OCI-LY3 (cell line): ENCODE measurements at regions not wholly inside any gene's neighbourhood (a gene's known extent, or its start where the extent isn't known, plus 50 kb on each side); places are given as distances from the start of the nearest gene placed in this dataset.

Experiments used
- H2AFZ ChIP-seq: fragments of 200-600, 300-600 bp; shearing (Covaris generic); 2 replicates; pipeline ENCODE4 v1.6.0; 2014; ENCODE audit warnings: antibody characterized with exemption, low read depth, low read length
- H3K27ac ChIP-seq: fragments of 200-600, 300-600 bp; sonication (generic); 2 replicates; pipeline ENCODE4 v1.5.1; 2014; ENCODE audit warnings: mild to moderate bottlenecking, low read length, moderate library complexity, mixed read lengths
- H3K27me3 ChIP-seq: fragments of 200-600, 300-600 bp; sonication (generic); 2 replicates; pipeline ENCODE4 v1.6.1; 2014; ENCODE audit warnings: low read depth, low read length, mixed read lengths
- H3K36me3 ChIP-seq: fragments of 200-600, 300-600 bp; sonication (generic); replicated peaks from 2 replicates; pipeline ENCODE3; 2014; ENCODE audit warnings: low read depth, low read length, mixed read lengths
- H3K4me1 ChIP-seq: fragments of 300-600, 200-600 bp; sonication (generic); 2 replicates; pipeline ENCODE4 v1.6.1; 2014; ENCODE audit warnings: low read length, mixed read lengths
- H3K4me2 ChIP-seq: fragments of 200-600, 300-600 bp; sonication (generic); 2 replicates; pipeline ENCODE4 v1.6.1; 2014; ENCODE audit warnings: low read length, mixed read lengths
- H3K4me3 ChIP-seq: fragments of 300-600, 200-600 bp; sonication (generic); 2 replicates; pipeline ENCODE4 v1.5.1; 2014; ENCODE audit warnings: antibody characterized with exemption, mild to moderate bottlenecking, low read length, moderate library complexity
- H3K79me2 ChIP-seq: fragments of 300-600, 200-600 bp; shearing (Covaris generic); 2 replicates; pipeline ENCODE4 v1.6.1; 2014; ENCODE audit warnings: mild to moderate bottlenecking, low read length, mixed read lengths
- H3K9ac ChIP-seq: fragments of 300-600, 200-600 bp; shearing (Covaris generic); 2 replicates; pipeline ENCODE4 v1.6.0; 2014; ENCODE audit warnings: mild to moderate bottlenecking, low read length, moderate library complexity
- H3K9me3 ChIP-seq: fragments of 200-600, 300-600 bp; shearing (Covaris generic); 2 replicates; pipeline ENCODE4 v1.6.1; 2014; ENCODE audit warnings: low read length, mixed read lengths; ENCODE audit not compliant: insufficient read depth
- H4K20me1 ChIP-seq: fragments of 200-600, 300-600 bp; sonication (generic); 2 replicates; pipeline ENCODE4 v1.6.1; 2016; ENCODE audit warnings: low read length, mixed read lengths; ENCODE audit not compliant: insufficient read depth
- EZH2phosphoT487 ChIP-seq: fragments of 200-600 bp; shearing (Covaris generic); IDR thresholded peaks from 2 replicates; pipeline ENCODE4 v1.6.1; 2018; ENCODE audit warnings: antibody characterized with exemption, mixed run types, low read depth
- TF ChIP-seq, protein P1 (sequence below): fragments of 200-600, 300-600 bp; sonication (generic); IDR thresholded peaks from 2 replicates; pipeline ENCODE4 v1.5.1; 2014; ENCODE audit warnings: antibody characterized with exemption, low read length, low read depth

DNA sequence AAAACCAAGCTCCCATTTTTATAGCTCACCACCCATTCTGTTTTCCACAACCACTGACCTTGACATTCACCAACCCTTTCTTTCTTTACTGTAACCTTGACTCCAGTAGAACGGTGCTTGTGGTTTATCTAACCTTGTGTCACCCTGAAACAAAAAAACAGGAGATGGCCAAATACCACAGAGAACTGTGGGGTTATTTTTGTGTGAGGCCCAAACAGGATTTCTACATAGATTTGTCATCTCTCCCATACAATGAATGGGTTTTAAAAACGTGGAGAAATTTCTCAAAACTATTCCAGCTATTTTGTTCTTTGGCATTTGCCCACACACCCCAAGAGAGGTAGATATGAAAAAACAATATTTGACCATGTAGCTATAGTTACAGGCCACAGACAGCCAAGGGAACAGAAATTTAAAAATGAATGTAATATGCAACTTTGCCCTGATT lies 231.3 kb upstream of the TANK start:
- Histone ChIP-seq H3K27me3 (no peaks in the 10 kb centered on the region), H3K27ac (no peak overlapping the region), H4K20me1 (no peaks in the 10 kb centered on the region), H3K9ac (no peak overlapping the region), H3K4me2 (no peak overlapping the region), H3K36me3 (no peaks in the 10 kb centered on the region), H3K4me1 (no peaks in the 10 kb centered on the region), H2AFZ (no peak overlapping the region), H3K4me3 (no peak overlapping the region), H3K79me2 (no peaks in the 10 kb centered on the region), H3K9me3 (no peaks in the 10 kb centered on the region)
- TF ChIP-seq EZH2phosphoT487: no peak
- TF ChIP-seq, protein P1, sequence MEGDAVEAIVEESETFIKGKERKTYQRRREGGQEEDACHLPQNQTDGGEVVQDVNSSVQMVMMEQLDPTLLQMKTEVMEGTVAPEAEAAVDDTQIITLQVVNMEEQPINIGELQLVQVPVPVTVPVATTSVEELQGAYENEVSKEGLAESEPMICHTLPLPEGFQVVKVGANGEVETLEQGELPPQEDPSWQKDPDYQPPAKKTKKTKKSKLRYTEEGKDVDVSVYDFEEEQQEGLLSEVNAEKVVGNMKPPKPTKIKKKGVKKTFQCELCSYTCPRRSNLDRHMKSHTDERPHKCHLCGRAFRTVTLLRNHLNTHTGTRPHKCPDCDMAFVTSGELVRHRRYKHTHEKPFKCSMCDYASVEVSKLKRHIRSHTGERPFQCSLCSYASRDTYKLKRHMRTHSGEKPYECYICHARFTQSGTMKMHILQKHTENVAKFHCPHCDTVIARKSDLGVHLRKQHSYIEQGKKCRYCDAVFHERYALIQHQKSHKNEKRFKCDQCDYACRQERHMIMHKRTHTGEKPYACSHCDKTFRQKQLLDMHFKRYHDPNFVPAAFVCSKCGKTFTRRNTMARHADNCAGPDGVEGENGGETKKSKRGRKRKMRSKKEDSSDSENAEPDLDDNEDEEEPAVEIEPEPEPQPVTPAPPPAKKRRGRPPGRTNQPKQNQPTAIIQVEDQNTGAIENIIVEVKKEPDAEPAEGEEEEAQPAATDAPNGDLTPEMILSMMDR: no peak

GRCh38 chr2:160931531-160931930 lies 228.7 kb upstream of the TANK start:
- no peaks in the 10 kb centered on the region for H3K79me2 ChIP-seq
- H3K36me3 ChIP-seq: no peaks in the 10 kb centered on the region
- no peak overlapping the region for H3K4me3 ChIP-seq
- no peaks in the 10 kb centered on the region for H3K4me1 ChIP-seq
- no peaks in the 10 kb centered on the region for H3K27me3 ChIP-seq
- TF ChIP-seq, protein P1: no peak
- TF ChIP-seq EZH2phosphoT487: no peak
- no peaks in the 10 kb centered on the region for H3K9me3 ChIP-seq
- no peak overlapping the region for H3K9ac ChIP-seq
- H3K4me2 ChIP-seq: no peak overlapping the region
- H3K27ac ChIP-seq: no peak overlapping the region
- H4K20me1 ChIP-seq: no peaks in the 10 kb centered on the region
- H2AFZ ChIP-seq: no peak overlapping the region

DNA sequence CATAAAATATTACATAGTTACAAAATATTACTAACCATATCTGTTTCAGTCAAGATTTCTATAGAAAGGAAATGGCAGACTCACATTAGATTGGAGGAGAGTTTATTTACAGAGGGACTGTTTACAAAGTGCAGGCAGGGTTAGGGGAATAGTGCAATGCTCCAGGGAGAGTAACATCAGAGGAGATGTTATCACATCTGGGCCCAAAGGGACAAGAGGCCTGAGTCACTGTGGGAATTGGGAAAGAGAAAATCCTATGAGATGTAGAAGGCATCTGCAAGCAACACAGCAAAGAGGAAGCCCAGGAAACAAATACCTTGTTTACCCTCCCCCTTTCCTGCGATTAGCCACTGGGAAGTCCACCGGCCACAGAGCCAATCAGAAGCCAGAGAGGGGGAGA lies 227.3 kb upstream of the TANK start:
- H3K27ac ChIP-seq: no peak overlapping the region
- no peak overlapping the region for H2AFZ ChIP-seq
- no peak overlapping the region for H3K4me3 ChIP-seq
- H3K4me2 ChIP-seq: no peak overlapping the region
- no peaks in the 10 kb centered on the region for H4K20me1 ChIP-seq
- H3K27me3 ChIP-seq: no peaks in the 10 kb centered on the region
- H3K36me3 ChIP-seq: no peaks in the 10 kb centered on the region
- H3K79me2 ChIP-seq: no peaks in the 10 kb centered on the region
- no peaks in the 10 kb centered on the region for H3K9me3 ChIP-seq
- no peak overlapping the region for H3K9ac ChIP-seq
- no peak for TF ChIP-seq EZH2phosphoT487
- TF ChIP-seq, protein P1: no peak
- no peaks in the 10 kb centered on the region for H3K4me1 ChIP-seq

DNA sequence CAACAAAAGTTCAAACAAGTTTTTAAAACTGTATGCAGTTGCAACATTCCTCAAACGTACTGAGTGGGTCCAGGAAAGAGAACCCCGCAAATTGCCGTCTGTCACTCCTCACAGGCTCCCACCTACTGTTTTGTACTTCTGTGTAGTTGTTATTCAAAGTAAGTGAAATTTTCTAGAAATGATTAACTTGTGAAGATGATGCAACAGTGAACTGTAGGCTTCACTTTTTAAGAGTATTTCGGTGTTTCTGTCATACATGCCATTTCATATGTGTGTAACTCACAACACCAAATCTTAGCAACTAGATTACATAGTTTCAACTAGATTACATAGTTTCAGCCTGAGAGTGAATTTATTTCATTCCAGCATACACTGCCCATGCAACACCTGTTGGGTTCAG lies 226.0 kb upstream of the TANK start:
- no peak overlapping the region for H2AFZ ChIP-seq
- no peaks in the 10 kb centered on the region for H3K9me3 ChIP-seq
- no peaks in the 10 kb centered on the region for H3K27me3 ChIP-seq
- H3K9ac ChIP-seq: no peak overlapping the region
- H3K4me3 ChIP-seq: no peak overlapping the region
- no peak for TF ChIP-seq EZH2phosphoT487
- TF ChIP-seq, protein P1: no peak
- no peaks in the 10 kb centered on the region for H3K4me1 ChIP-seq
- no peaks in the 10 kb centered on the region for H4K20me1 ChIP-seq
- no peak overlapping the region for H3K4me2 ChIP-seq
- no peaks in the 10 kb centered on the region for H3K36me3 ChIP-seq
- H3K27ac ChIP-seq: no peak overlapping the region
- H3K79me2 ChIP-seq: no peaks in the 10 kb centered on the region
